IPS-18c (cell line): ENCODE measurements at regions not wholly inside any gene's neighbourhood (a gene's known extent, or its start where the extent isn't known, plus 50 kb on each side); places are given as distances from the start of the nearest gene placed in this dataset.

Experiments used
- H3K4me3 ChIP-seq: 2 replicates; pipeline ENCODE4 v1.7.0; 2013; ENCODE audit warnings: low read depth, mild to moderate bottlenecking, low read length, moderate library complexity; ENCODE audit not compliant: insufficient read depth
- H3K9me3 ChIP-seq: one replicate; pipeline ENCODE4 v1.6.1; 2013; ENCODE audit warnings: mild to moderate bottlenecking, low read length, moderate library complexity; ENCODE audit not compliant: control insufficient read depth, insufficient read depth

DNA sequence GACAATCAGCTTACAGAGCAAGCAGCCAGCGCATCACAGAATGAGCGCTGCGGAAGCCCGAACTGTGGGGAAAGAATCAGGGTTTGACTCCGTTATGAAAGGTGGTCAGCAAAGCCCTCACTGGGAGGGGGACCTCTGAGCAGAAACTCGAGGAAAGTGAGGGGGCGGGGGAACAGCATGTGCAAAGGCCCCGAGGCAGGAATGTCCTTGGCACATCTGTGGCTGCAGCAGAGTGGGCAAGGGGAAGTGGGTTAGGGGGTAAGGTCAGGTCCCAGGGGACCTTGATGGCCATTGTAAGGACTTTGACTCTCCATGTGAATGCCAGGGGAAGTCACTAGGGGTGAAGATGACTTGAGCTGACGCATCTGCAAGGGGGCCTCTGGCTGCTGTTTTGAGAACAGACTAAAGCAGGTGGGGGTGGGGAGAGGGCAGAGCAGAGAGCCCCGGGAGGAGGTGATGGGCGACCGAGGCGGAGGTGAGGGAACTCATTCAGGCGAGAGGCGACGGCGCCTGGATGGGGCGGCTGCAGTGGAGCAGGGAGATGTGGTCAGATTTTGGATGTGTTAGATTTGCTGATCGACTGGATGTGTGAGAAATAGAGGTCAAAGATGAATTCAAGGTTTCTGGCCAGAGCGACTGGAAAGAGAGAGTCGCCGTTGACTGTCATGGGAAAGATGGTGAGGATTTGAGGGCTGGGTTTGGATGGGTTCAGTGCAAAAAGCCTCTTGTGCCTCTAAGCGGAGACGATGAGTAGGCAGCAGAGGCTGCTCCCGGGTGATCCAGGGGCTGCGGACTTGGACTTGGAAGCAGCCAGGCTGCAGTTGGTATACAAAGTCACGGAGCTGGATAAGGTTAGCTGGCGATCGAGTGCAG is 108.0 kb upstream of the ZBTB40 start:
- no peaks in the 10 kb centered on the region for H3K9me3 ChIP-seq
- H3K4me3 ChIP-seq = no peak overlapping the region

DNA sequence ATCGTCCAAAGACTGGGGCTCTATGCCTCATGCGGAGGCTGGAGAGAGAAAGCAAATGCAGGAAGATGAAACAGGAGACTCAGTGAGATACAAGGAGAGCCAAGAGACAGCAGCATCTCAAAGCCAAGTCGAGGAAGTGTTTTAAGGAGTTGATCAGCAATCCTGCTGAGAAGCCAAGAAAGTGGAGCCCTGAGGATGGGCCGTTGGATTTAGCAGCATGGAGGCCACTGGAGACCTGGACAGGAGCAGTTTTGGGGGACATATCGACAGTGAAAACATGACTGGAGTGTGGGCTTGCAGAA is 107.4 kb upstream of the ZBTB40 start:
- no peaks in the 10 kb centered on the region for H3K9me3 ChIP-seq
- no peak overlapping the region for H3K4me3 ChIP-seq

DNA sequence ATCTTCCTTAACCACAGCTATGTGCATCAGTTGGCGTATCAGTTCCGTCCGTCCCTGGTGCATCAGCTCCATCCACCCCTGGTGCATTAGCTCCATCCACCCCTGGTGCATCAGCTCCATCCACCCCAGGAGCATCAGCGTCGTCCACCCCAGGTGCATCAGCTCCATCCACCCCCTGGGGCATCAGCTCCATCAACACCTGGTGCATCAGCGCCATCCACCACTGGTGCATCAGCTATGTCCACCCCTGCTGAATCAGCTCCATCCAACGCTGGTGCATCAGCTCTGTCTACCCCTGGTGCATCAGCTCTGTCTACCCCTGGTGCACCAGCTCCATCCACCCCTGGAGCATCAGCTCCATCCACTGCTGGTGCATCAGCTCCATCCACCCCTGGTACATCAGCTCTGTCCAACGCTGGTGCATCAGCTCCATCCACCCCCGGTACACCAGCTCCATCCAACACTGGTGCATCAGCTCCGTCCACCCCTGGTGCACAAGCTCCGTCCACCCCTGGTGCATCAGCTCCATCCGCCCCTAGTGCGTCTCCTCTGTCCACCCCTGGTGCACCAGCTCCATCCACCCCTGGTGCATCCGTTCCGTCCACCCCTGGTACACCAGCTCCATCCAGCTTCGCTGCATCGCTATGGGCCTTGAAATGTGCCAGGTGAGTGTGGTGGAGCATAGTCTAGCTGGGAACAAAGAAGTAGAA is 106.6 kb upstream of the ZBTB40 start:
- H3K4me3 ChIP-seq = no peak overlapping the region

DNA sequence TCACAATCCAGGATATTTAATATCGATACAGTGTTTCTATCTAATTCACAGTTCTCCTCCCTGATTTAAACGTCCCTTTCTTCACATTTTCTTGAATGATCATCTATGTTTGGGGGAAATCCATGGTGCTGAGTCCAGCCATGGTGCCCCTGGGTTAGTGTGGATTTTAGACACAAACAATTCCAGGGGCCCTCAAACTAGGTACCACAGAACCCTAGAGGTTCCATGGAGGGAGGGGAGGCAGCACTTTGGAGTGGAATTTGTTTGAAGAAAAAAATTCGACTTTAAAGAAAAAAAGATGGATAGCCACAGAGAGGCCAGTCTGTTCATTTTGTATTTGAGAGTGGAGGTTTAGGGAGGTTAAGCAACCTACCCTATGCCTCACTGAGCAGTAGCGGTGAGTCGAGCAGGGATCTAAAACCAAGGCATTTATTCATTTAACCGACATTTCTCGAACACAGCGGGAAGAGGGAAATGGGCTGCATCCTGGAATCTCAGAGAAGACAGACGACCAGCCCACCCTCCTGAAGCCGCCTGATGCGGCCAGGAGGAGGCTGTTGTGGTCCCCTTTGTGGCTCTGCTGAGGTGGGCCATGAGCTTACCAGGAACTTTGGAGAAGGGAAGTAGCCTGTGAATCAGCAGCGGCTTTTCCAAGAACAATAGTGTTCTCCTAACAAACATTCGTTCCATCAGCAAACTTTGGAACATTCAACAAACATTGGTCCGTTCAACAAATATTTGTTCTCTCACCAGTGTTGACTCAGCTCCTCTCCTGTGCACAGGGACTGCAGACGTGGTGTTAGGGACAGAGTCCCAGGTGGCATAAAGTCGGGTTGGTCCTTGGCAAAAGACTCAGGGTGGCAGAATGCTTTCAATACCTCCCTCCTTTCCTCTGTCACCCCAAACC is 103.5 kb upstream of the ZBTB40 start:
- H3K4me3 ChIP-seq = no peak overlapping the region
- H3K9me3 ChIP-seq = no peaks in the 10 kb centered on the region

More for the DNA sequence above, 106.6 kb upstream of the ZBTB40 start:
- no peaks in the 10 kb centered on the region for H3K9me3 ChIP-seq

- Histone ChIP-seq H3K9me3 (peaks cover 2% of the 10 kb centered on the region), H3K4me3 (no peak overlapping the region)
These were observed 102.1 kb upstream of the ZBTB40 start for GRCh38 chr1:22349362-22350043.

GRCh38 chr1:22350171-22350923 is 101.3 kb upstream of the ZBTB40 start:
- Histone ChIP-seq H3K9me3 (peaks cover 2% of the 10 kb centered on the region), H3K4me3 (no peak overlapping the region)

DNA sequence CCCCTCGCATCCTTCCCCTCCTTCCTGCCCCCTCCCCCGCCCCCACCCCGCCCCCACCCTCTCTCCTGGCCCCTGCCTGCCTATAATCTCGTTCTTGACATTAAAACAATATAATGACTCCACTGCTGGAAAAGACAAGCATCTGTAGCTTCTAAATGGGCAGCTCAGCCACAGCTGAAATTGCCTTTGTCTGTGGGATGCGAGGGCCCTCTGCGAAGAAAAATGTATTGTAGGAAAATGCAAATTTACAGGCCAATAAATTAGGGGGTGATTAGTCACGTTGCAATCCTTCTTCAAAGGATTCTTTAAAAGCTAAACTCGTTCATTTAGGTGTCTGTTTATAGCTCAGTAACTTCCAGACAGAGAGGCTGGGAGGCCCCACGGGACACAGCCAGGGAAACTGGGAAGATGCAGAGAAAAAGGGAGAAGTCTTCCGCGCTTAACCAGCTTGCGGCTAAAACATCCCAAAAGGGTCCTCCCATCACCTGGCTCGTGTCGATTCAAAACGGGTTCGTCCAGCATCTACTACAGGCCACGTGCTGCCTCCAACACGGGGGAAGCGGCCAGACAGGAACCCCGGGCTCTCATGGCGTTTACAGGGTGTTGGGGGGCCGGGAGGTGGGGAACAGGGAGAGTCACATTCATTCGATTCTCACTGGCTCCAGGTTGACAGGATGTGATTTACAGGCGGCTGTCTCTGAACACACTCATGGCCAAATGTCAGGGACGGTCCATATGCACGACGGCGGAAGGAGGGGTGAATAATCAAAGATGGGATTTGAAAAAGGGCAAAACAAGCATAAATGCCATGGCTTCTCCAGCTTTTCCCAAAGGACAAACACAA is 100.5 kb upstream of the ZBTB40 start:
- Histone ChIP-seq H3K4me3 (no peak overlapping the region), H3K9me3 (peaks cover 2% of the 10 kb centered on the region)

GRCh38 chr1:22351768-22352080 is 99.9 kb upstream of the ZBTB40 start:
- Histone ChIP-seq H3K9me3 (peaks cover 2% of the 10 kb centered on the region), H3K4me3 (no peak overlapping the region)

DNA sequence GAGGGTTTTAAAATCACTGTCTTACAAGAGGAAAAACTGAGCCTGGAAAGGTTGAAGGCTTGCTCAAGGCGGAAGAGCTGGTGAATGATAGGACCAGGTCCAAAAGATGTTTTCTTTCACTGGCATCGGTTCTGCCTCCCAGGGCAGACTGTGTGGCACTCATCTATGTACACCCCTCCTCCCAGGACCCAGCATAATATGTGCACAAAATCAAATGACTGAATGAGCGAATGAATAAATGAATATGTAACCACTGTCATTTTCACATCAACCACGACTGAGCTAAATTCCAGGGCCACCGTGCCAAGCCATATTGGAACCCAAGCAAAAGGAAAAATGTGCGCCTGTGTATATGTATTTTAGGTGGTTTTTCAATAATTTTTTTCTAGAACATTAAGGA is 99.3 kb upstream of the ZBTB40 start:
- Histone ChIP-seq H3K4me3 (no peak overlapping the region), H3K9me3 (peaks cover 2% of the 10 kb centered on the region)

- Histone ChIP-seq H3K4me3 (no peak overlapping the region), H3K9me3 (peaks cover 2% of the 10 kb centered on the region)
These were observed 98.8 kb upstream of the ZBTB40 start for GRCh38 chr1:22352896-22353295.

DNA sequence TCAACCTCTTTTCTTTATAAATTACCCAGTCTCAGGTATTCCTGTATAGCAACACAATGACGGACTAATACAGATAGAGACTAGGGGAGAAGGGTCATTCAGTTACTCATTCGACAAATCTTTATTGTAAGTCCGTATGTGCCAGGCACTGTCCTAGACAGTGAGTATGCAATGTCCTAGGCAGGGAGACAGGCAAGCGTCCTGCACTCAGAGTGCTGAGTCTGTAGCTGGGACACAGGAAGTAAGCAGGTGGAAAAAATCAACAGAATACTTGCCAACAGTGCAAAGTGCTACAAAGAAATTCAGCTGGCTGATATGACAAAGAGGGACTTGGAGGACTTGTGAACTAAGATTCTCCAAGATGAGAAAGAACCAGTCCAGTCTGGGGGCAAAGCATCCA is 92.2 kb upstream of the ZBTB40 start:
- Histone ChIP-seq H3K9me3 (no peaks in the 10 kb centered on the region), H3K4me3 (no peak overlapping the region)

GRCh38 chr1:22362626-22363402 is 88.8 kb upstream of the ZBTB40 start:
- Histone ChIP-seq H3K4me3 (no peak overlapping the region), H3K9me3 (no peaks in the 10 kb centered on the region)

GRCh38 chr1:22363403-22364325 is 88.0 kb upstream of the ZBTB40 start:
- no peak overlapping the region for H3K4me3 ChIP-seq
- H3K9me3 ChIP-seq = no peaks in the 10 kb centered on the region

GRCh38 chr1:22364326-22364650 is 87.4 kb upstream of the ZBTB40 start:
- no peak overlapping the region for H3K4me3 ChIP-seq
- no peaks in the 10 kb centered on the region for H3K9me3 ChIP-seq
